ENCODE measurements at regions not wholly inside any gene's neighbourhood (a gene's known extent, or its start where the extent isn't known, plus 50 kb on each side); places are given as distances from the start of the nearest gene placed in this dataset.

DNA sequence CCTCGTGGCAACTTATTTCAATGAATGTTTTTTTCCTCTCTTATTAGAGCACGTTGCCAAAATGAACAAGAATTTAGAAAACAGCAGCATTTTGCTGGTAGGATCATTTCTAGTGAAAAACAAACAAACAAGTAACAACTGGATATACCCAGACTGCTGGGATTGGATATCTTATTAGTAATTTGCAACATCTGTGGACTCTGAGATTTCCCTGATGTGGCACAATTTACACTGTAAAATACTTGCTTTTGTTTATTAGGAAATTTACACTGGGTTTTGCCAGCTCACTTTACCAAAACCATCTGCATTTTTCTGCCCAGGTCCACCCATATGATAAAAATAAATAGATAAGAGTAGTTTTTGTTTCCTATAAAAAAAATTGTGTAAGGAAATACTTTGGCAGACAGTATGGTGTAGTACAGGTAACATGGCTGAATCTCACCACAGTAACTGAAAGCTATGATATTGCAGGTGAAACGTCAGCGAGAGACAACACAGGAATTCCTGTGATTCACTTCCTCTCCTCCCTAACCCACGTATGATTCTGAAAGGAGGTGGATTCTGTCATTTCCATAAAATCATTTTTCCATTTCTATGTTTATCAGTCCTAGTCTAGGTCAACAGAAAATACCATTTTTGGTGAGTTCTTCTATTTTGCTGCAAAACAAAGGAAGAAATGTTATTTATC, 176.2 kb upstream of the NOVA1 start:
- TF ChIP-seq, protein P1, sequence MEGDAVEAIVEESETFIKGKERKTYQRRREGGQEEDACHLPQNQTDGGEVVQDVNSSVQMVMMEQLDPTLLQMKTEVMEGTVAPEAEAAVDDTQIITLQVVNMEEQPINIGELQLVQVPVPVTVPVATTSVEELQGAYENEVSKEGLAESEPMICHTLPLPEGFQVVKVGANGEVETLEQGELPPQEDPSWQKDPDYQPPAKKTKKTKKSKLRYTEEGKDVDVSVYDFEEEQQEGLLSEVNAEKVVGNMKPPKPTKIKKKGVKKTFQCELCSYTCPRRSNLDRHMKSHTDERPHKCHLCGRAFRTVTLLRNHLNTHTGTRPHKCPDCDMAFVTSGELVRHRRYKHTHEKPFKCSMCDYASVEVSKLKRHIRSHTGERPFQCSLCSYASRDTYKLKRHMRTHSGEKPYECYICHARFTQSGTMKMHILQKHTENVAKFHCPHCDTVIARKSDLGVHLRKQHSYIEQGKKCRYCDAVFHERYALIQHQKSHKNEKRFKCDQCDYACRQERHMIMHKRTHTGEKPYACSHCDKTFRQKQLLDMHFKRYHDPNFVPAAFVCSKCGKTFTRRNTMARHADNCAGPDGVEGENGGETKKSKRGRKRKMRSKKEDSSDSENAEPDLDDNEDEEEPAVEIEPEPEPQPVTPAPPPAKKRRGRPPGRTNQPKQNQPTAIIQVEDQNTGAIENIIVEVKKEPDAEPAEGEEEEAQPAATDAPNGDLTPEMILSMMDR (IDR thresholded peaks at IDR 0.05; ENCODE audit: insufficient read depth, low read length, poor library complexity, severe bottlenecking): no peak
- no peak for TF ChIP-seq EZH2phosphoT487 (conservative IDR thresholded peaks at IDR 0.05; ENCODE audit: low read length)

Data from SU-DHL-6 (cell line).